Adrenal gland (tissue), 9 donors: ENCODE measurements at regions not wholly inside any gene's neighbourhood (a gene's known extent, or its start where the extent isn't known, plus 50 kb on each side); places are given as distances from the start of the nearest gene placed in this dataset.
A peak's percentile ranks its signal among the peaks of the same experiment; 100 is the strongest.
"Not testable (repeated sequence)": the region's sequence is repeated elsewhere in the genome, so short reads cannot be mapped to it uniquely, and the experiment has no call there.

ENCODE experiments used
- DNase-seq, 7 donors: peaks; one replicate each; pipeline ENCODE4 v3.0.0-alpha.2; 2019 to 2020
- H3K27ac ChIP-seq, 5 donors: fragments of 200-600 bp; sonication (generic) in 4 of 5; 1 replicate in 3 of 5; 2 replicates in 2 of 5; pipeline versions ENCODE4 v1.5.1 to v1.8.0; 2016 to 2020; ENCODE audit warnings: mild to moderate bottlenecking in 1 of 5
- H3K27me3 ChIP-seq: fragments of 200-600 bp; 2 replicates; pipeline ENCODE4 v1.8.0; 2021
- H3K36me3 ChIP-seq, 2 donors: fragments of 200-600 bp; replicated peaks in 1 of 2; 1 replicate in 1 of 2; 2 replicates in 1 of 2; pipeline versions ENCODE4 v1.5.1 to v1.8.0; 2018 to 2022
- H3K4me1 ChIP-seq, 2 donors: fragments of 200-600 bp; replicated peaks in 1 of 2; 1 replicate in 1 of 2; 2 replicates in 1 of 2; pipeline versions ENCODE4 v1.5.1 to v1.8.0; 2018 to 2021
- H3K4me3 ChIP-seq, 4 donors: fragments of 200-600 bp; sonication (generic) in 3 of 4; one replicate each; pipeline ENCODE4 v1.5.1; 2016 to 2018
- H3K9me3 ChIP-seq, 3 donors: fragments of 200-600 bp; sonication (generic) in 1 of 3; replicated peaks in 1 of 3; 1 replicate in 2 of 3; 2 replicates in 1 of 3; pipeline versions ENCODE4 v1.5.1 to v1.8.0; 2016 to 2021
- POLR2A ChIP-seq, 2 donors: fragments of 450-650 bp; IDR thresholded peaks; one replicate each; pipeline ENCODE4 v1.6.1; 2017; ENCODE audit warnings: antibody characterized with exemption in 2 of 2, mild to moderate bottlenecking in 2 of 2, moderate library complexity in 1 of 2
- WGBS, 4 donors: extraction: QIAGEN DNeasy Blood & Tissue Kit in 2 of 4; methylation state at CpG; one replicate each; pipeline versions ENCODE4 v1.1.5 to v1.1.7; 2013 to 2017; 5-methylcytosine and 5-hydroxymethylcytosine counted together
- intact Hi-C, 2 donors: fragments of 100-400 bp; cut with DNase I; formaldehyde crosslinking; loops; one replicate each; pipeline versions ENCODE4 v1.14.1 to v1.15.0; 2022 to 2023
- TF ChIP-seq, protein P1 (sequence below), 6 experiments: fragments of 450-650 bp in 4 of 6; fragments of 200-600 bp in 2 of 6; sonication (generic) in 1 of 6; IDR thresholded peaks; 1 replicate in 5 of 6; 2 replicates in 1 of 6; pipeline versions ENCODE4 v1.5.1 to v1.8.0; 2016 to 2021; ENCODE audit warnings: antibody characterized with exemption in 6 of 6, mild to moderate bottlenecking in 2 of 6, moderate library complexity in 1 of 6
- donor health status: healthy with polysubstance abuse.
- donor health status: Bipolar disorder and iron deficiency.
- donor health status: DM: yes; HTN: yes; CAD: no.
- donor health status: DM: no; HTN: no; CAD: no.
- donor health status: DM: no; HTN: no; CAD: no.

DNA sequence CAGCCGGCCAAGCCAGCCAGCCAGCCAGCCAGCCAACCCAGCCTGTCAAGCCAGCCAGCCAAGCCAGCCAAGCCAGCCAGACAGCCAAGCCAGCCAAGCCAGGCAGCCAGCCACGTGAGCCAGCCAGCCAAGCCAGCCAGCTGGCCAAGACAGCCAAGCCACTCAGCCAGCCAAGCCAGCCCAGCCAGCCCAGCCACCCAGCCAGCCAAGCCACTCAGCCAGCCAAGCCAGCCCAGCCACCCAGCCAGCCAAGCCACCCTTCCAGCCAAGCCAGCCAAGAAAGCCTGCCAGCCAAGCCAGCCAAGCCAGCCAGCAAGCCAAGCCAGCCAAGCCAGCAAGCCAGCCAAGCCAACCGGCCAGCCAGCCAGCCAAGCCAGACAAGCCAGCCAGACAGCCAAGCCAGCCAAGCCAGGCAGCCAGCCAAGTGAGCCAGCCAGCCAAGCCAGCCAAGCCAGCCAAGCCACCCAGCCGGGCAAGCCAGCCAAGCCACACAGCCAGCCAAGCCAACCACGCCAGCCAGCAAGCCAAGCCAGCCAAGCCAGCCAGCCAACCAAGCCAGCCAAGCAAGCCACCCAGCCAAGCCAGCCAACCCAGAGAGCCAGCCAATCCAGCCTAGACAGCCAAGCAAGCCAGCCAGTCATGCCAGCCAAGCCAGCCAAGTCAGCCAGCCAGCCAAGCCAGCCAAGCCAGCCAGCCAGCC, 199.5 kb downstream of the GOLGA6L6 start:
- no peaks in the 10 kb centered on the region for H3K36me3 ChIP-seq
- no peaks in the 10 kb centered on the region for H3K9me3 ChIP-seq
- no peak overlapping the region for H3K27ac ChIP-seq
- TF ChIP-seq POLR2A (IDR thresholded peaks at IDR 0.05), result no peak
- TF ChIP-seq, protein P1, sequence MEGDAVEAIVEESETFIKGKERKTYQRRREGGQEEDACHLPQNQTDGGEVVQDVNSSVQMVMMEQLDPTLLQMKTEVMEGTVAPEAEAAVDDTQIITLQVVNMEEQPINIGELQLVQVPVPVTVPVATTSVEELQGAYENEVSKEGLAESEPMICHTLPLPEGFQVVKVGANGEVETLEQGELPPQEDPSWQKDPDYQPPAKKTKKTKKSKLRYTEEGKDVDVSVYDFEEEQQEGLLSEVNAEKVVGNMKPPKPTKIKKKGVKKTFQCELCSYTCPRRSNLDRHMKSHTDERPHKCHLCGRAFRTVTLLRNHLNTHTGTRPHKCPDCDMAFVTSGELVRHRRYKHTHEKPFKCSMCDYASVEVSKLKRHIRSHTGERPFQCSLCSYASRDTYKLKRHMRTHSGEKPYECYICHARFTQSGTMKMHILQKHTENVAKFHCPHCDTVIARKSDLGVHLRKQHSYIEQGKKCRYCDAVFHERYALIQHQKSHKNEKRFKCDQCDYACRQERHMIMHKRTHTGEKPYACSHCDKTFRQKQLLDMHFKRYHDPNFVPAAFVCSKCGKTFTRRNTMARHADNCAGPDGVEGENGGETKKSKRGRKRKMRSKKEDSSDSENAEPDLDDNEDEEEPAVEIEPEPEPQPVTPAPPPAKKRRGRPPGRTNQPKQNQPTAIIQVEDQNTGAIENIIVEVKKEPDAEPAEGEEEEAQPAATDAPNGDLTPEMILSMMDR (IDR thresholded peaks at IDR 0.05), result no peak
- H3K27me3 ChIP-seq, result no peaks in the 10 kb centered on the region
- H3K4me3 ChIP-seq, result no peak overlapping the region
- 51 to 77% (median 63%) methylated on average over 5 of the region's 5 CpGs for WGBS, 4 donors
- DNase-seq, result peak in 5 of 7 donors; percentile 37 to 78 (median 64)
- no peaks in the 10 kb centered on the region for H3K4me1 ChIP-seq
- intact Hi-C loops, result no loop called here

DNA sequence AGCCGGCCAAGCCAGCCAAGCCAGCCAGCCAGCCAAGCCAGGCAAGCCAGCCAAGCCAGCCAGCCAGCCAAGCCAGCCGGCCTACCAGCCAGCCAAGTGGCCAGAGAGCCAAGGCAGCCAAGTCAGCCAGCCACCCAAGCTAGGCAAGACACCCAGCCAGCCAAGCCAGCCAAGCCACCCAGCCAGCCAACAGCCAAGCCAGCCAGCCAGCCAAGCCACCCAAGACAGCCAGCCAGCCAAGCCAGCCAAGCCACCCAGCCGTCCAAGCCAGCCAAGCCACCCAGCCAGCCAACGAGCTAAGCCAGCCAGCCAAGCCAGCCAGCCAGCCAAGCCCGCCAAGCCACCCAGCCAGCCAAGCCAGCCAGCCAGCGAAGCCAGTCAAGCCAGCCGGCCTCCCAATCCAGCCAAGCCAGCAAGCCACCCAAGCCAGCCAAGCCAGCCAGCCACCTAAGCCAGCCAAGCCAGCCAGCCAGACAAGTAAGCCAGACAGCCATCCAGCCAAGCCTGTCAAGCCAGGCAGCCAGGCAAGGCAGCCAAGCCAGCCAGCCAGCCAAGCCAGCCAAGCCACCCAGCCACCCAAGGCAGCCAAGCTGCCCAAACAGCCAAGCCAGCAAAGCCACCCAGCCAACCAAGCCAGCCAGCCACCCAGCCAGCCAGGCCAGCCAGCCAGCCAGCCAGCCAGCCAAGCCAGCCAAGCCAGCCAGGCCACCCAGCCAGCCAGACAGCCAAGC, 200.5 kb downstream of the GOLGA6L6 start:
- no peak overlapping the region for H3K4me3 ChIP-seq
- DNase-seq, result peak in 5 of 7 donors; percentile 46 to 81 (median 63)
- no peaks in the 10 kb centered on the region for H3K9me3 ChIP-seq
- H3K4me1 ChIP-seq, result no peaks in the 10 kb centered on the region
- intact Hi-C loops, result no loop called here
- 60 to 72% (median 70%) methylated on average over 7 of the region's 7 CpGs for WGBS, 4 donors
- TF ChIP-seq, protein P1 (IDR thresholded peaks at IDR 0.05), result no peak
- TF ChIP-seq POLR2A (IDR thresholded peaks at IDR 0.05), result no peak
- H3K27ac ChIP-seq, result no peak overlapping the region
- H3K27me3 ChIP-seq, result no peaks in the 10 kb centered on the region
- H3K36me3 ChIP-seq, result no peaks in the 10 kb centered on the region

DNA sequence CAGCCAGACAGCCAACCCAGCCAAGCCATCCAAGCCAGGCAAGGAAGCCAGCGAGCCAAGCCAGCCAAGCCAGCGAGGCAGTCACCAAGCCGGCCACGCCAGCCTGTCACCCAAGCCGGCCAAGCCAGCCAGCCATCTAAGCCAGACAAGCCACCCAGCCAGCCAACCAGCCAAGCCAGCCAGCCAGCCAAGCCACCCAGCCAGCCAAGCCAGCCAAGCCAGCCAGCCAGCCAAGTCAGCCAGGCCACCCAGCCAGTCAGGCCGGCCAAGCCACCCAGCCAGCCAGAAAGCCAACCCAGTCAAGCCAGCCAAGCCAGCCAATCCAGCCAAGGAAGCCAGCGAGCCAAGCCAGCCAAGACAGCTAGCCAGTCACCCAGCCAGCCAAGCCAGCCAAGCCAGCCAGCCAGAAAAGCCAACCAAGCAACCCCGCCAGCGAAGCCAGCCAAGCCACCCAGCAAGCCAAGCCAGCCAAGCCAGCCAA, 201.2 kb downstream of the GOLGA6L6 start:
- no peaks in the 10 kb centered on the region for H3K27me3 ChIP-seq
- no peak for TF ChIP-seq POLR2A (IDR thresholded peaks at IDR 0.05)
- TF ChIP-seq, protein P1 (IDR thresholded peaks at IDR 0.05), result no peak
- intact Hi-C loops, result no loop called here
- no peak overlapping the region for H3K4me3 ChIP-seq
- 68 to 80% (median 79%) methylated on average over 9 of the region's 9 CpGs for WGBS, 4 donors
- H3K4me1 ChIP-seq, result no peaks in the 10 kb centered on the region
- no peaks in the 10 kb centered on the region for H3K36me3 ChIP-seq
- no peak overlapping the region for H3K27ac ChIP-seq
- H3K9me3 ChIP-seq, result no peaks in the 10 kb centered on the region
- DNase-seq, result peak in 5 of 7 donors; percentile 31 to 70 (median 39)

DNA sequence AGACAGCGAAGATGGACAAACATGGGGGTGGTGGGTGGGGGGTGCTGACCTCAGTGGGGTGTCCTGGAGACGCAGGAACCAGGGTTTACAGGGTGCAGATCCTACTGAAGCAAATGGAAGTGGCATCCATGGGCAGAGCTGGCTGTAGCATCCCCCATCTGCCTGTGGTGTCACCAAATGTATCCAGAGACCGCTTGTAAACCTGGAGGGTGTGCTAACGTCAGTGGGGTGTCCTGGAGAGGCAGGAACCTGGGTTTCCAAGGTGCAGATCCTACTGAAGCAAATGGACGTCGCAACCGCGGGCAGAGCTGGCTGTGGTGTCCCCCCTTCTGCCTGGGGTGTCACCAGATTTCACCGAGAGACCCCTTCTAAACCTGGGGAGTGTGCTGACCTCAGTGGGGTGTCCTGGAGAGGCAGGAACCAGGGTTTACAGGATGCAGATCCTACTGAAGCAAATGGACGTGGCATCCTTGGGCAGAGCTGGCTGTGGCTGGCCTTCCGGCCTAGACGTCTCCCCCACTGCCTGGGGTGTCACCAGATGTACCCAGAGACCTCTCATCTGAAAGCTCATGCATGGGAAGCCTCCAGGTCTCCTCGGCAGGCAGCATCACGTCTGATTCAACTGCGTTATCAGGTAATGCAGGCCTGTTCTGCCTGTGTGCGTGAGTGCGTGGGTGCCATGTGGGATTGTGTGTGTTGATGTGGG, 202.4 kb downstream of the GOLGA6L6 start:
- H3K4me1 ChIP-seq, intact Hi-C loops, H3K27ac ChIP-seq, H3K27me3 ChIP-seq, H3K4me3 ChIP-seq, H3K9me3 ChIP-seq, H3K36me3 ChIP-seq: not testable (repeated sequence)
- peak in 1 of 7 donors; percentile 37 for DNase-seq
- WGBS, 4 donors, result 64 to 73% (median 69%) methylated on average over 14 to 17 of the region's 17 CpGs

DNA sequence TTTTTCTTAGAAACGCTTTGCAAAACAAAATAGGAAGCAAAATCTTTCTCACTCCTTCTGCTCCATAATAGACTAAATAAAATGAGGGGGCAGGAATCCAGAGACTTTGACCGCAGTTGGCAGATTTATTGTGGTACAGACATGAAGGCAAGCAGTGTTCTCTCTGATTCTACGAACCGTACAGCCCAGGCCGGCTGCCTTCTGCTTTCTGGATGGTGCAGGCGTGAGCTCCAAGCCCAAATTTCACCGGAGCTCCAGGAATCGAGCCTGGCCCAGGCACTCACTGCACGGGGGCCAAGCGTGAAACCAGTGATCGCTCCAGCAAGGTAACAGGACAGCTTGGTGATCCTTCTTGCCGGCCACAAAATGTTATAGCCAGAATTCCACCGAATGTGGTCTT, 202.9 kb downstream of the GOLGA6L6 start:
- DNase-seq, result peak in 1 of 7 donors; percentile 34
- H3K9me3 ChIP-seq, H3K4me1 ChIP-seq, H3K4me3 ChIP-seq, H3K27ac ChIP-seq, intact Hi-C loops, H3K36me3 ChIP-seq, H3K27me3 ChIP-seq: not testable (repeated sequence)
- 76 to 85% (median 77%) methylated on average over 13 of the region's 13 CpGs for WGBS, 4 donors

DNA sequence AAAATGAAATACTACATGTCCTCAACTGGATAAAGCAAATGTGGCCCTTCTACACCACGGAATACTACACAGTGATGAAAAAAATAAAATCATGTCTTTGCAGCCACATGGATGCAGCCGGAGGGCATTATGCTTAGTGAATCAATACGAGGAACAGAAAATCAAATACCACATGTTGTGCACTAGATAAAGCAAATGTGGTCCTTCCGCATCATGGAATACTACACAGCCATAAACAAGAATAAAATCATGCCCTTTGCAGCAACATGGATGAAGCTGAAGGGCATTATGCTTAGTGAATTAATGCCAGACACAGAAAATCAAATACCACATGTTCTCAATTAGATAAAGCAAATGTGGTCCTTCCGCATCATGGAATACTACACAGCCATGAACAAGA, 204.4 kb downstream of the GOLGA6L6 start:
- intact Hi-C loops, result not testable (repeated sequence)
- 77 to 85% (median 79%) methylated on average over 5 of the region's 5 CpGs for WGBS, 4 donors

DNA sequence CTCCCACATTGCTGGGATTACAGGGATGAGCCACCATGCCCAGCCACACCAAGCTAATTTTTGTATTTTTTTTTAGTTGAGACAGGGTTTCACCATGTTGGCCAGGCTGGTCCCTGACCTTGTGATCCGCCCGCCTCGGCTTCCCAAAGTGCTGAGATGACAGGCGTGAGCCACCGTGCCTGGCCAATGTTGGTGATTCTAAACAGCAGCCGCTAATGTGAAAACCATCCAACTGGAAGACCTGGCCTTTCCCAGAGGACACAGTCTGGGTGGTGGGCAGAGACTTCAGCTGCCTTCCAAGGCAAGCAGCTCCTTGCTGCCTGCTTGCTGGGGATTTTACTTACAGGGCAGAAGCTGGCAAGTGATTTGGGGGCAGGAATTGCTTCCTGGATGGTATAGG, 207.1 kb downstream of the GOLGA6L6 start:
- H3K4me3 ChIP-seq, H3K36me3 ChIP-seq, H3K27ac ChIP-seq, H3K9me3 ChIP-seq, intact Hi-C loops, H3K4me1 ChIP-seq, H3K27me3 ChIP-seq: not testable (repeated sequence)
- DNase-seq, result peak in 1 of 7 donors; percentile 39
- 88 to 100% (median 96%) methylated on average over 1 to 6 of the region's 6 CpGs for WGBS, 4 donors

More for the DNA sequence above, 204.4 kb downstream of the GOLGA6L6 start:
- not testable (repeated sequence) for H3K4me1 ChIP-seq, DNase-seq, H3K9me3 ChIP-seq, H3K27ac ChIP-seq, H3K27me3 ChIP-seq, H3K4me3 ChIP-seq, H3K36me3 ChIP-seq
